ENCODE measurements at regions not wholly inside any gene's neighbourhood (a gene's known extent, or its start where the extent isn't known, plus 50 kb on each side); places are given as distances from the start of the nearest gene placed in this dataset.

- H3K27ac ChIP-seq (ENCODE audit: low read depth in 2 of 2, low read length in 1 of 2) = no peak overlapping the region
- no peaks in the 10 kb centered on the region for H3K36me3 ChIP-seq (ENCODE audit: control insufficient read depth in 2 of 2, insufficient read depth in 2 of 2, low read length in 1 of 2)
- H3K4me3 ChIP-seq (ENCODE audit: low read depth in 1 of 2, low read length in 2 of 2) = no peak overlapping the region
- H3K27me3 ChIP-seq (ENCODE audit: control insufficient read depth in 1 of 2, insufficient read depth in 2 of 2, low read length in 2 of 2) = no peaks in the 10 kb centered on the region
- 74 to 78% methylated on average over 4 of the region's 4 CpGs for WGBS, 2 donors
- H3K4me1 ChIP-seq (ENCODE audit: control insufficient read depth in 2 of 2, insufficient read depth in 2 of 2, low read length in 1 of 2) = peaks cover 2% of the 10 kb centered on the region in 2 donors
- no peaks in the 10 kb centered on the region for H3K9me3 ChIP-seq (ENCODE audit: control insufficient read depth in 2 of 2, insufficient read depth in 1 of 2, low read depth in 1 of 2, low read length in 1 of 2)
These were observed 214.6 kb downstream of the PTEN start for GRCh38 chr10:88077977-88078376.

- WGBS, 2 donors = 19 to 27% methylated on average over 3 of the region's 3 CpGs
- H3K4me3 ChIP-seq (ENCODE audit: low read depth in 1 of 2, low read length in 2 of 2) = no peak overlapping the region
These were observed 216.8 kb downstream of the PTEN start for GRCh38 chr10:88080213-88080612.

GRCh38 chr10:88081457-88082054, 218.1 kb downstream of the PTEN start:
- WGBS, 2 donors = 61 to 67% methylated on average over 3 of the region's 3 CpGs
- Histone ChIP-seq H3K27me3 (ENCODE audit: control insufficient read depth in 1 of 2, insufficient read depth in 2 of 2, low read length in 2 of 2) (no peaks in the 10 kb centered on the region), H3K27ac (ENCODE audit: low read depth in 2 of 2, low read length in 1 of 2) (no peak overlapping the region)

More at GRCh38 chr10:88080213-88080612, 216.8 kb downstream of the PTEN start:
- no peaks in the 10 kb centered on the region for H3K27me3 ChIP-seq (ENCODE audit: control insufficient read depth in 1 of 2, insufficient read depth in 2 of 2, low read length in 2 of 2)
- H3K27ac ChIP-seq (ENCODE audit: low read depth in 2 of 2, low read length in 1 of 2) = no peak overlapping the region
- no peaks in the 10 kb centered on the region for H3K36me3 ChIP-seq (ENCODE audit: control insufficient read depth in 2 of 2, insufficient read depth in 2 of 2, low read length in 1 of 2)
- no peaks in the 10 kb centered on the region for H3K9me3 ChIP-seq (ENCODE audit: control insufficient read depth in 2 of 2, insufficient read depth in 1 of 2, low read depth in 1 of 2, low read length in 1 of 2)
- H3K4me1 ChIP-seq (ENCODE audit: control insufficient read depth in 2 of 2, insufficient read depth in 2 of 2, low read length in 1 of 2) = peaks cover 2% of the 10 kb centered on the region in 2 donors

GRCh38 chr10:88082391-88082790, 219.0 kb downstream of the PTEN start:
- 86 to 94% methylated on average over 3 of the region's 3 CpGs for WGBS, 2 donors
- no peaks in the 10 kb centered on the region for H3K36me3 ChIP-seq (ENCODE audit: control insufficient read depth in 2 of 2, insufficient read depth in 2 of 2, low read length in 1 of 2)
- no peak overlapping the region for H3K4me3 ChIP-seq (ENCODE audit: low read depth in 1 of 2, low read length in 2 of 2)
- no peak overlapping the region for H3K27ac ChIP-seq (ENCODE audit: low read depth in 2 of 2, low read length in 1 of 2)
- H3K27me3 ChIP-seq (ENCODE audit: control insufficient read depth in 1 of 2, insufficient read depth in 2 of 2, low read length in 2 of 2) = no peaks in the 10 kb centered on the region
- H3K4me1 ChIP-seq (ENCODE audit: control insufficient read depth in 2 of 2, insufficient read depth in 2 of 2, low read length in 1 of 2) = peaks cover 2% of the 10 kb centered on the region in 2 donors
- H3K9me3 ChIP-seq (ENCODE audit: control insufficient read depth in 2 of 2, insufficient read depth in 1 of 2, low read depth in 1 of 2, low read length in 1 of 2) = no peaks in the 10 kb centered on the region

More at GRCh38 chr10:88081457-88082054, 218.1 kb downstream of the PTEN start:
- Histone ChIP-seq H3K4me1 (ENCODE audit: control insufficient read depth in 2 of 2, insufficient read depth in 2 of 2, low read length in 1 of 2) (peaks cover 2% of the 10 kb centered on the region in 2 donors), H3K4me3 (ENCODE audit: low read depth in 1 of 2, low read length in 2 of 2) (no peak overlapping the region), H3K9me3 (ENCODE audit: control insufficient read depth in 2 of 2, insufficient read depth in 1 of 2, low read depth in 1 of 2, low read length in 1 of 2) (no peaks in the 10 kb centered on the region), H3K36me3 (ENCODE audit: control insufficient read depth in 2 of 2, insufficient read depth in 2 of 2, low read length in 1 of 2) (no peaks in the 10 kb centered on the region)

- no peaks in the 10 kb centered on the region for H3K9me3 ChIP-seq (ENCODE audit: control insufficient read depth in 2 of 2, insufficient read depth in 1 of 2, low read depth in 1 of 2, low read length in 1 of 2)
- no peak overlapping the region for H3K27ac ChIP-seq (ENCODE audit: low read depth in 2 of 2, low read length in 1 of 2)
- no peaks in the 10 kb centered on the region for H3K27me3 ChIP-seq (ENCODE audit: control insufficient read depth in 1 of 2, insufficient read depth in 2 of 2, low read length in 2 of 2)
- no peaks in the 10 kb centered on the region for H3K36me3 ChIP-seq (ENCODE audit: control insufficient read depth in 2 of 2, insufficient read depth in 2 of 2, low read length in 1 of 2)
- H3K4me3 ChIP-seq (ENCODE audit: low read depth in 1 of 2, low read length in 2 of 2) = no peak overlapping the region
- WGBS, 2 donors = 33 to 57% methylated on average over 1 of the region's 1 CpG
- peaks cover 2% of the 10 kb centered on the region in 2 donors for H3K4me1 ChIP-seq (ENCODE audit: control insufficient read depth in 2 of 2, insufficient read depth in 2 of 2, low read length in 1 of 2)
These were observed 219.6 kb downstream of the PTEN start for GRCh38 chr10:88082806-88083596.

- Histone ChIP-seq H3K27me3 (ENCODE audit: control insufficient read depth in 1 of 2, insufficient read depth in 2 of 2, low read length in 2 of 2) (no peaks in the 10 kb centered on the region), H3K9me3 (ENCODE audit: control insufficient read depth in 2 of 2, insufficient read depth in 1 of 2, low read depth in 1 of 2, low read length in 1 of 2) (no peaks in the 10 kb centered on the region), H3K36me3 (ENCODE audit: control insufficient read depth in 2 of 2, insufficient read depth in 2 of 2, low read length in 1 of 2) (no peaks in the 10 kb centered on the region), H3K4me1 (ENCODE audit: control insufficient read depth in 2 of 2, insufficient read depth in 2 of 2, low read length in 1 of 2) (peaks cover 2% of the 10 kb centered on the region in 2 donors), H3K27ac (ENCODE audit: low read depth in 2 of 2, low read length in 1 of 2) (no peak overlapping the region), H3K4me3 (ENCODE audit: low read depth in 1 of 2, low read length in 2 of 2) (no peak overlapping the region)
- 92% methylated on average over 7 of the region's 7 CpGs for WGBS, 2 donors
These were observed 220.2 kb downstream of the PTEN start for GRCh38 chr10:88083597-88083989.

- 58 to 76% methylated on average over 9 of the region's 9 CpGs for WGBS, 2 donors
- Histone ChIP-seq H3K36me3 (ENCODE audit: control insufficient read depth in 2 of 2, insufficient read depth in 2 of 2, low read length in 1 of 2) (no peaks in the 10 kb centered on the region), H3K4me1 (ENCODE audit: control insufficient read depth in 2 of 2, insufficient read depth in 2 of 2, low read length in 1 of 2) (peaks cover under 1 to 2% of the 10 kb centered on the region in 2 donors), H3K4me3 (ENCODE audit: low read depth in 1 of 2, low read length in 2 of 2) (no peak overlapping the region), H3K27me3 (ENCODE audit: control insufficient read depth in 1 of 2, insufficient read depth in 2 of 2, low read length in 2 of 2) (no peaks in the 10 kb centered on the region), H3K9me3 (ENCODE audit: control insufficient read depth in 2 of 2, insufficient read depth in 1 of 2, low read depth in 1 of 2, low read length in 1 of 2) (no peaks in the 10 kb centered on the region), H3K27ac (ENCODE audit: low read depth in 2 of 2, low read length in 1 of 2) (no peak overlapping the region)
These were observed 222.9 kb downstream of the PTEN start for GRCh38 chr10:88086187-88086960.

- H3K9me3 ChIP-seq (ENCODE audit: control insufficient read depth in 2 of 2, insufficient read depth in 1 of 2, low read depth in 1 of 2, low read length in 1 of 2) = no peaks in the 10 kb centered on the region
- H3K27ac ChIP-seq (ENCODE audit: low read depth in 2 of 2, low read length in 1 of 2) = peak overlapping the region in 1 of 2 donors; percentile 11
- no peaks in the 10 kb centered on the region for H3K27me3 ChIP-seq (ENCODE audit: control insufficient read depth in 1 of 2, insufficient read depth in 2 of 2, low read length in 2 of 2)
- no peaks in the 10 kb centered on the region for H3K36me3 ChIP-seq (ENCODE audit: control insufficient read depth in 2 of 2, insufficient read depth in 2 of 2, low read length in 1 of 2)
- peaks cover 0 to 2% of the 10 kb centered on the region in 2 donors for H3K4me1 ChIP-seq (ENCODE audit: control insufficient read depth in 2 of 2, insufficient read depth in 2 of 2, low read length in 1 of 2)
- WGBS, 2 donors = 61 to 69% methylated on average over 9 of the region's 9 CpGs
- no peak overlapping the region for H3K4me3 ChIP-seq (ENCODE audit: low read depth in 1 of 2, low read length in 2 of 2)
These were observed 225.3 kb downstream of the PTEN start for GRCh38 chr10:88088441-88089340.

- H3K4me1 ChIP-seq (ENCODE audit: control insufficient read depth in 2 of 2, insufficient read depth in 2 of 2, low read length in 1 of 2) = peaks cover 0 to 2% of the 10 kb centered on the region in 2 donors
- H3K27ac ChIP-seq (ENCODE audit: low read depth in 2 of 2, low read length in 1 of 2) = no peak overlapping the region
- no peaks in the 10 kb centered on the region for H3K27me3 ChIP-seq (ENCODE audit: control insufficient read depth in 1 of 2, insufficient read depth in 2 of 2, low read length in 2 of 2)
- H3K36me3 ChIP-seq (ENCODE audit: control insufficient read depth in 2 of 2, insufficient read depth in 2 of 2, low read length in 1 of 2) = no peaks in the 10 kb centered on the region
- H3K9me3 ChIP-seq (ENCODE audit: control insufficient read depth in 2 of 2, insufficient read depth in 1 of 2, low read depth in 1 of 2, low read length in 1 of 2) = no peaks in the 10 kb centered on the region
- no peak overlapping the region for H3K4me3 ChIP-seq (ENCODE audit: low read depth in 1 of 2, low read length in 2 of 2)
These were observed 226.1 kb downstream of the PTEN start for GRCh38 chr10:88089498-88089897.

All from esophagus (tissue), 2 donors.